ENCODE measurements at regions not wholly inside any gene's neighbourhood (a gene's known extent, or its start where the extent isn't known, plus 50 kb on each side); places are given as distances from the start of the nearest gene placed in this dataset.

- no peak for TF ChIP-seq PRDM15 (CRISPR knock-in tag; IDR thresholded peaks at IDR 0.05)
- TF ChIP-seq RBM39 (IDR thresholded peaks at IDR 0.05; ENCODE audit: low read depth, low read length, poor library complexity, severe bottlenecking), result no peak
- no peak for TF ChIP-seq NFKB2 (CRISPR knock-in tag; IDR thresholded peaks at IDR 0.05; ENCODE audit: borderline replicate concordance)
- no peak for TF ChIP-seq ZBTB1 (CRISPR knock-in tag; IDR thresholded peaks at IDR 0.05; ENCODE audit: borderline replicate concordance)
- TF ChIP-seq MATR3 (CRISPR knock-in tag; IDR thresholded peaks at IDR 0.05), result no peak
- no peak for TF ChIP-seq FOXC1 (CRISPR knock-in tag; IDR thresholded peaks at IDR 0.05; ENCODE audit: borderline replicate concordance)
- TF ChIP-seq FOXP1 (IDR thresholded peaks at IDR 0.05), result no peak
- TF ChIP-seq FOXP1 (CRISPR knock-in tag; IDR thresholded peaks at IDR 0.05), result 0 out of 2 replicates have a peak, but pooled peaks have one; percentile 9
- TF ChIP-seq NPAS2 (CRISPR knock-in tag; IDR thresholded peaks at IDR 0.05; ENCODE audit: borderline replicate concordance), result no peak
- no peak for TF ChIP-seq ZBTB46 (CRISPR knock-in tag; IDR thresholded peaks at IDR 0.05; ENCODE audit: borderline replicate concordance)
- TF ChIP-seq STAT6 (CRISPR knock-in tag; IDR thresholded peaks at IDR 0.05; ENCODE audit: borderline replicate concordance), result no peak
- TF ChIP-seq ZNF263 (CRISPR knock-in tag; IDR thresholded peaks at IDR 0.05), result peak; percentile 72
- TF ChIP-seq ARID3A (IDR thresholded peaks at IDR 0.05; ENCODE audit: low read depth, low read length), result no peak
- no peak for TF ChIP-seq ZFP1 (CRISPR knock-in tag; IDR thresholded peaks at IDR 0.05)
- no peak for TF ChIP-seq RFX3 (CRISPR knock-in tag; IDR thresholded peaks at IDR 0.05)
- peak; percentile 57; the same call in 1 of the 2 replicates for TF ChIP-seq ZBTB7B (CRISPR knock-in tag; IDR thresholded peaks at IDR 0.05)
- no peak; the same call in 1 of the 2 replicates for TF ChIP-seq SOX13 (IDR thresholded peaks at IDR 0.05)
- TF ChIP-seq SOX13 (CRISPR knock-in tag; conservative IDR thresholded peaks at IDR 0.05 in 1 of 2, IDR thresholded peaks at IDR 0.05 in 1 of 2), result peak in 1 of 2 experiments; percentile 82; a peak in 2 of 4 replicates
- TF ChIP-seq GTF2F1 (IDR thresholded peaks at IDR 0.05; ENCODE audit: low read length), result no peak
- no peak for TF ChIP-seq THYN1 (CRISPR knock-in tag; IDR thresholded peaks at IDR 0.05; ENCODE audit: borderline replicate concordance, low read depth)
- TF ChIP-seq ISL2 (CRISPR knock-in tag; IDR thresholded peaks at IDR 0.05), result peak; percentile 53; the same call in 1 of the 2 replicates
- no peak for TF ChIP-seq HMG20B (CRISPR knock-in tag; conservative IDR thresholded peaks at IDR 0.05)
Measured at GRCh38 chr11:70637949-70638583, 239.7 kb downstream of the CTTN start (continued).
